ENCODE measurements at regions not wholly inside any gene's neighbourhood (a gene's known extent, or its start where the extent isn't known, plus 50 kb on each side); places are given as distances from the start of the nearest gene placed in this dataset.
"Not testable (repeated sequence)": the region's sequence is repeated elsewhere in the genome, so short reads cannot be mapped to it uniquely, and the experiment has no call there.

DNA sequence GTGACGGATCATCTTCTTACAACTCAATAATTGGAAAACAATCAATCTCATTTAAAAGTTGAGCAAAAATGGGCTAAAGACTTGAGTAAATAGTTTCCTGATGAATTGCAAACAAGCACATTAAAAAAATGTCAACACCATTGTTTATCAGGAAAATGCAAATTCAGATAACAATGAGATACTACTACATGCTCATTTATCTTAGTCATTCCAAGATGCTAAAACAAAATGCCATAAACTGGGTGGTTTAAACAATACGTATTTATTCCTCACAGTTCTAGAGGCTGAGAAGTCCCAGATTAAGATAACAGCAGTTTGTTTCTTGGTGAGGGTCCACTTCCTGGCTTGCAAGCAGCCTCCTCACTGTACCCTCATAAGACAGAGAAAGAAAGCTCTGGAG lies 359.6 kb downstream of the NR4A2 start:
- Histone ChIP-seq H3K9me1 (ENCODE audit: insufficient read depth, low read length) (no peaks in the 10 kb centered on the region), H3K23ac (ENCODE audit: low read depth, low read length) (no peak overlapping the region), H3K4me3 (ENCODE audit: insufficient read depth, low read depth, low read length) (no peak overlapping the region), H2BK15ac (ENCODE audit: low read depth, low read length) (no peak overlapping the region), H4K20me1 (ENCODE audit: insufficient read depth, low read length) (no peaks in the 10 kb centered on the region), H3K79me1 (ENCODE audit: low read depth in 1 of 2, low read length in 2 of 2) (no peaks in the 10 kb centered on the region), H3K14ac (replicated peaks; ENCODE audit: low read depth, low read length) (no peak overlapping the region), H2AK9ac (replicated peaks; ENCODE audit: low read depth, low read length, poor library complexity) (no peak overlapping the region), H4K91ac (ENCODE audit: insufficient read depth, low read depth, low read length) (no peak overlapping the region), H4K5ac (ENCODE audit: low read depth, low read length) (no peak overlapping the region), H3K56ac (ENCODE audit: extremely low read depth, insufficient read depth, low read length) (no peak overlapping the region), H3K4ac (ENCODE audit: low read depth, low read length) (no peak overlapping the region), H2AFZ (replicated peaks; ENCODE audit: low read length, poor library complexity) (no peak overlapping the region), H3K4me1 (ENCODE audit: control insufficient read depth, insufficient read depth, low read length) (no peaks in the 10 kb centered on the region), H3K18ac (ENCODE audit: low read depth, low read length) (no peak overlapping the region), H3K27me3 (ENCODE audit: control insufficient read depth, insufficient read depth, low read length) (no peaks in the 10 kb centered on the region), H2BK20ac (ENCODE audit: low read depth, low read length) (no peak overlapping the region), H2BK120ac (ENCODE audit: low read depth, low read length) (no peak overlapping the region), H4K8ac (ENCODE audit: low read depth in 2 of 2, low read length in 2 of 2) (no peak overlapping the region), H2BK5ac (ENCODE audit: low read depth, low read length, poor library complexity, severe bottlenecking) (no peak overlapping the region), H3K9me3 (ENCODE audit: control insufficient read depth, insufficient read depth, low read length) (peaks cover 2% of the 10 kb centered on the region; the same call in 1 of the 2 replicates), H2AK5ac (ENCODE audit: low read depth, low read length) (no peak overlapping the region), H3K36me3 (ENCODE audit: control insufficient read depth, insufficient read depth, low read length) (no peaks in the 10 kb centered on the region), H3K9ac (ENCODE audit: low read depth, low read length) (no peak overlapping the region), H3K27ac (ENCODE audit: insufficient read depth, low read length) (no peak overlapping the region), H3K4me2 (ENCODE audit: low read depth, low read length) (no peak overlapping the region)
- no TSS peak for BruUV-seq (replicated peaks)
- no peak for ATAC-seq (ENCODE audit: low read depth)
- intact Hi-C loops (cut with micrococcal nuclease), result no loop called here
- CTCF ChIA-PET, result no interaction called here
- no peak for DNase-seq
- dilution Hi-C loops (cut with HindIII; ENCODE audit: low sequenced_read_pairs, unreplicated experiment), result no loop called here
- TF ChIP-seq CHD1 (IDR thresholded peaks at IDR 0.05; ENCODE audit: low read depth, low read length) (no peak), NFE2L2 (IDR thresholded peaks at IDR 0.05; ENCODE audit: low read depth, low read length) (no peak), RAD21 (IDR thresholded peaks at IDR 0.05; ENCODE audit: low read length) (no peak), RCOR1 (IDR thresholded peaks at IDR 0.05; ENCODE audit: insufficient replicate concordance, low read length) (no peak), MAFK (IDR thresholded peaks at IDR 0.05; ENCODE audit: low read depth, low read length) (no peak)
- TF ChIP-seq, protein P1, sequence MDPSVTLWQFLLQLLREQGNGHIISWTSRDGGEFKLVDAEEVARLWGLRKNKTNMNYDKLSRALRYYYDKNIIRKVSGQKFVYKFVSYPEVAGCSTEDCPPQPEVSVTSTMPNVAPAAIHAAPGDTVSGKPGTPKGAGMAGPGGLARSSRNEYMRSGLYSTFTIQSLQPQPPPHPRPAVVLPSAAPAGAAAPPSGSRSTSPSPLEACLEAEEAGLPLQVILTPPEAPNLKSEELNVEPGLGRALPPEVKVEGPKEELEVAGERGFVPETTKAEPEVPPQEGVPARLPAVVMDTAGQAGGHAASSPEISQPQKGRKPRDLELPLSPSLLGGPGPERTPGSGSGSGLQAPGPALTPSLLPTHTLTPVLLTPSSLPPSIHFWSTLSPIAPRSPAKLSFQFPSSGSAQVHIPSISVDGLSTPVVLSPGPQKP (IDR thresholded peaks at IDR 0.05; ENCODE audit: borderline replicate concordance, low read depth, low read length), result no peak
- TF ChIP-seq, protein P2, sequence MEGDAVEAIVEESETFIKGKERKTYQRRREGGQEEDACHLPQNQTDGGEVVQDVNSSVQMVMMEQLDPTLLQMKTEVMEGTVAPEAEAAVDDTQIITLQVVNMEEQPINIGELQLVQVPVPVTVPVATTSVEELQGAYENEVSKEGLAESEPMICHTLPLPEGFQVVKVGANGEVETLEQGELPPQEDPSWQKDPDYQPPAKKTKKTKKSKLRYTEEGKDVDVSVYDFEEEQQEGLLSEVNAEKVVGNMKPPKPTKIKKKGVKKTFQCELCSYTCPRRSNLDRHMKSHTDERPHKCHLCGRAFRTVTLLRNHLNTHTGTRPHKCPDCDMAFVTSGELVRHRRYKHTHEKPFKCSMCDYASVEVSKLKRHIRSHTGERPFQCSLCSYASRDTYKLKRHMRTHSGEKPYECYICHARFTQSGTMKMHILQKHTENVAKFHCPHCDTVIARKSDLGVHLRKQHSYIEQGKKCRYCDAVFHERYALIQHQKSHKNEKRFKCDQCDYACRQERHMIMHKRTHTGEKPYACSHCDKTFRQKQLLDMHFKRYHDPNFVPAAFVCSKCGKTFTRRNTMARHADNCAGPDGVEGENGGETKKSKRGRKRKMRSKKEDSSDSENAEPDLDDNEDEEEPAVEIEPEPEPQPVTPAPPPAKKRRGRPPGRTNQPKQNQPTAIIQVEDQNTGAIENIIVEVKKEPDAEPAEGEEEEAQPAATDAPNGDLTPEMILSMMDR (conservative IDR thresholded peaks at IDR 0.05; ENCODE audit: low read depth, low read length), result no peak
- no CpG with 5 or more reads among the region's 2 CpGs for whole genome bisulfite sequencing, 2 experiments (ENCODE audit: extremely low coverage in 2 of 2, insufficient read length in 1 of 2)
- POLR2A ChIA-PET (ENCODE audit: unreplicated experiment), result no interaction called here
- in situ Hi-C loops (cut with MboI; ENCODE audit: low sequenced_read_pairs), result no loop called here

DNA sequence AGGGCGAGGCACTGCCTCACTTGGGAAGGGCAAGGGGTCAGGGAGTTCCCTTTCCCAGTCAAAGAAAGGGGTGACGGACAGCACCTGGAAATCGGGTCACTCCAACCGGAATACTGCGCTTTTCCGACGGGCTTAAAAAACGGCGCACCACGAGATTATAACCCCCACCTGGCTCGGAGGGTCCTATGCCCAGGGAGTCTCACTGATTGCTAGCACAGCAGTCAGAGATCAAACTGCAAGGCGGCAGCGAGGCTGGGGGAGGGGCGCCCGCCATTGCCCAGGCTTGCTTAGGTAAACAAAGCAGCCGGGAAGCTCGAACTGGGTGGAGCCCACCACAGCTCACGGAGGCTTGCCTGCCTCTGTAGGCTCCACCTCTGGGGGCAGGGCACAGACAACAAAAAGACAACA lies 366.5 kb downstream of the NR4A2 start:
- H3K27ac ChIP-seq (ENCODE audit: insufficient read depth, low read length); H2BK120ac ChIP-seq (ENCODE audit: low read depth, low read length); BruUV-seq (replicated peaks); H3K18ac ChIP-seq (ENCODE audit: low read depth, low read length); H3K9ac ChIP-seq (ENCODE audit: low read depth, low read length); H4K91ac ChIP-seq (ENCODE audit: insufficient read depth, low read depth, low read length); H3K4ac ChIP-seq (ENCODE audit: low read depth, low read length); intact Hi-C loops (cut with micrococcal nuclease); H3K14ac ChIP-seq (replicated peaks; ENCODE audit: low read depth, low read length); POLR2A ChIA-PET (ENCODE audit: unreplicated experiment); H4K5ac ChIP-seq (ENCODE audit: low read depth, low read length); H2AK9ac ChIP-seq (replicated peaks; ENCODE audit: low read depth, low read length, poor library complexity); dilution Hi-C loops (cut with HindIII; ENCODE audit: low sequenced_read_pairs, unreplicated experiment); H2AFZ ChIP-seq (replicated peaks; ENCODE audit: low read length, poor library complexity); H2BK5ac ChIP-seq (ENCODE audit: low read depth, low read length, poor library complexity, severe bottlenecking); in situ Hi-C loops (cut with MboI; ENCODE audit: low sequenced_read_pairs); DNase-seq; H2AK5ac ChIP-seq (ENCODE audit: low read depth, low read length); H2BK15ac ChIP-seq (ENCODE audit: low read depth, low read length); H3K9me1 ChIP-seq (ENCODE audit: insufficient read depth, low read length); H3K56ac ChIP-seq (ENCODE audit: extremely low read depth, insufficient read depth, low read length); H3K4me3 ChIP-seq (ENCODE audit: insufficient read depth, low read depth, low read length); H3K4me2 ChIP-seq (ENCODE audit: low read depth, low read length); H3K4me1 ChIP-seq (ENCODE audit: control insufficient read depth, insufficient read depth, low read length); H3K9me3 ChIP-seq (ENCODE audit: control insufficient read depth, insufficient read depth, low read length); H3K27me3 ChIP-seq (ENCODE audit: control insufficient read depth, insufficient read depth, low read length); H3K23ac ChIP-seq (ENCODE audit: low read depth, low read length); CTCF ChIA-PET; ATAC-seq (ENCODE audit: low read depth); H4K20me1 ChIP-seq (ENCODE audit: insufficient read depth, low read length); H3K36me3 ChIP-seq (ENCODE audit: control insufficient read depth, insufficient read depth, low read length); H4K8ac ChIP-seq (ENCODE audit: low read depth in 2 of 2, low read length in 2 of 2); H2BK20ac ChIP-seq (ENCODE audit: low read depth, low read length); H3K79me1 ChIP-seq (ENCODE audit: low read depth in 1 of 2, low read length in 2 of 2): not testable (repeated sequence)
- WGBS, 2 experiments (ENCODE audit: extremely low coverage in 2 of 2, insufficient read length in 1 of 2), result 80% methylated on average over 3 of the region's 18 CpGs; no CpG with 5 or more reads in 1 of the 2 experiments

Measured in IMR-90 (cell line).